OCI-LY1 (cell line): ENCODE measurements at regions not wholly inside any gene's neighbourhood (a gene's known extent, or its start where the extent isn't known, plus 50 kb on each side); places are given as distances from the start of the nearest gene placed in this dataset.

Experiments
- H2AFZ ChIP-seq: fragments of 200-600 bp; sonication (generic), shearing (Covaris generic); 2 replicates; pipeline ENCODE4 v1.6.0; 2014; ENCODE audit warnings: antibody characterized with exemption, mild to moderate bottlenecking, low read length
- H3F3A ChIP-seq: fragments of 200-600 bp; sonication (generic), shearing (Covaris generic); 2 replicates; pipeline ENCODE4 v1.6.0; 2014; ENCODE audit warnings: mild to moderate bottlenecking, antibody characterized with exemption, low read length, moderate library complexity; ENCODE audit not compliant: insufficient read depth
- H3K27ac ChIP-seq: fragments of 200-600 bp; sonication (generic); 2 replicates; pipeline ENCODE4 v1.5.1; 2014; ENCODE audit warnings: low read length, mixed run types, mild to moderate bottlenecking, low read depth; ENCODE audit not compliant: poor library complexity, severe bottlenecking
- H3K27me3 ChIP-seq: fragments of 200-600 bp; sonication (generic); 2 replicates; pipeline ENCODE4 v1.6.0; 2014; ENCODE audit warnings: antibody characterized with exemption, mild to moderate bottlenecking, low read length, moderate library complexity; ENCODE audit not compliant: insufficient read depth
- H3K36me3 ChIP-seq: fragments of 200-600 bp; sonication (generic); 2 replicates; pipeline ENCODE4 v1.6.1; 2014; ENCODE audit warnings: mild to moderate bottlenecking, antibody characterized with exemption, low read length, moderate library complexity, mixed read lengths; ENCODE audit not compliant: insufficient read depth
- H3K4me1 ChIP-seq: fragments of 200-600 bp; sonication (generic); 2 replicates; pipeline ENCODE4 v1.5.1; 2014; ENCODE audit warnings: mild to moderate bottlenecking, low read length, moderate library complexity; ENCODE audit not compliant: insufficient read depth, severe bottlenecking
- H3K4me2 ChIP-seq: fragments of 200-600 bp; sonication (generic), shearing (Covaris generic); 2 replicates; pipeline ENCODE4 v1.6.1; 2014; ENCODE audit warnings: low read length
- H3K4me3 ChIP-seq: fragments of 200-600 bp; sonication (generic); 2 replicates; pipeline ENCODE4 v1.5.1; 2014; ENCODE audit warnings: low read length, low read depth, mild to moderate bottlenecking, mixed read lengths; ENCODE audit not compliant: poor library complexity, severe bottlenecking
- H3K79me2 ChIP-seq: fragments of 200-600 bp; shearing (Covaris generic); 2 replicates; pipeline ENCODE4 v1.6.1; 2016; ENCODE audit warnings: mixed run types, low read length, mixed read lengths; ENCODE audit not compliant: insufficient read depth
- H3K9ac ChIP-seq: fragments of 200-600 bp; sonication (generic), shearing (Covaris generic); 2 replicates; pipeline ENCODE4 v1.6.1; 2014; ENCODE audit warnings: mild to moderate bottlenecking, low read length, mixed read lengths
- H3K9me2 ChIP-seq: fragments of 200-600 bp; sonication (generic), shearing (Covaris generic); 2 replicates; pipeline ENCODE4 v1.6.1; 2014; ENCODE audit warnings: low read depth, mild to moderate bottlenecking, low read length, mixed read lengths
- H3K9me3 ChIP-seq: fragments of 200-600 bp; shearing (Covaris generic); 2 replicates; pipeline ENCODE4 v1.6.1; 2014; ENCODE audit warnings: low read length, mixed read lengths
- H4K20me1 ChIP-seq: fragments of 200-600 bp; sonication (generic), shearing (Covaris generic); 2 replicates; pipeline ENCODE4 v1.6.0; 2016; ENCODE audit warnings: mild to moderate bottlenecking, low read length; ENCODE audit not compliant: insufficient read depth
- CTCF ChIP-seq: fragments of 200-600 bp; sonication (generic), shearing (Covaris generic); IDR thresholded peaks from 2 replicates; pipeline ENCODE4 v1.5.1; 2017; ENCODE audit warnings: mild to moderate bottlenecking, antibody characterized with exemption, low read length, moderate library complexity, mixed read lengths
- EZH2 ChIP-seq: fragments of 200-600 bp; sonication (generic), shearing (Covaris generic); IDR thresholded peaks from 2 replicates; pipeline ENCODE4 v1.8.0; 2017; ENCODE audit warnings: borderline replicate concordance, mixed run types, mild to moderate bottlenecking, antibody characterized with exemption, low read length, moderate library complexity, mixed read lengths

- Histone ChIP-seq H3K36me3 (no peaks in the 10 kb centered on the region), H3K4me3 (no peak overlapping the region), H4K20me1 (no peaks in the 10 kb centered on the region), H3K4me1 (no peaks in the 10 kb centered on the region), H3F3A (no peaks in the 10 kb centered on the region), H2AFZ (no peak overlapping the region), H3K9ac (no peak overlapping the region), H3K9me3 (no peaks in the 10 kb centered on the region; the same call in 1 of the 2 replicates), H3K27ac (no peak overlapping the region), H3K9me2 (no peaks in the 10 kb centered on the region), H3K79me2 (no peaks in the 10 kb centered on the region), H3K27me3 (no peaks in the 10 kb centered on the region), H3K4me2 (no peak overlapping the region)
- TF ChIP-seq CTCF = no peak
- TF ChIP-seq EZH2 = no peak
Observed at GRCh38 chr17:27376637-27377547, 79.4 kb upstream of the KSR1 start.

GRCh38 chr17:27378482-27379175 is 77.6 kb upstream of the KSR1 start:
- Histone ChIP-seq H3K4me3 (no peak overlapping the region), H3K9me2 (no peaks in the 10 kb centered on the region), H3F3A (no peaks in the 10 kb centered on the region), H3K9ac (no peak overlapping the region), H3K4me1 (no peaks in the 10 kb centered on the region), H3K9me3 (no peaks in the 10 kb centered on the region; the same call in 1 of the 2 replicates), H3K79me2 (no peaks in the 10 kb centered on the region), H3K27ac (no peak overlapping the region), H3K27me3 (no peaks in the 10 kb centered on the region), H3K36me3 (no peaks in the 10 kb centered on the region), H3K4me2 (no peak overlapping the region), H2AFZ (no peak overlapping the region), H4K20me1 (no peaks in the 10 kb centered on the region)
- TF ChIP-seq CTCF (no peak), EZH2 (no peak)

- no peaks in the 10 kb centered on the region; the same call in 1 of the 2 replicates for H3K9me3 ChIP-seq
- H3K4me3 ChIP-seq = no peak overlapping the region
- H3K79me2 ChIP-seq = no peaks in the 10 kb centered on the region
- no peak overlapping the region for H3K4me2 ChIP-seq
- H2AFZ ChIP-seq = no peak overlapping the region
- no peaks in the 10 kb centered on the region for H3K4me1 ChIP-seq
- H3K27ac ChIP-seq = no peak overlapping the region
- no peaks in the 10 kb centered on the region; the same call in 1 of the 2 replicates for H3K27me3 ChIP-seq
- no peak for TF ChIP-seq CTCF
- no peak for TF ChIP-seq EZH2
- H3K36me3 ChIP-seq = no peaks in the 10 kb centered on the region
- no peak overlapping the region for H3K9ac ChIP-seq
- no peaks in the 10 kb centered on the region for H3F3A ChIP-seq
- H4K20me1 ChIP-seq = no peaks in the 10 kb centered on the region
- no peaks in the 10 kb centered on the region for H3K9me2 ChIP-seq
Observed at GRCh38 chr17:27379888-27380533, 76.2 kb upstream of the KSR1 start.
